ENCODE measurements at regions not wholly inside any gene's neighbourhood (a gene's known extent, or its start where the extent isn't known, plus 50 kb on each side); places are given as distances from the start of the nearest gene placed in this dataset.
"Not testable (repeated sequence)": the region's sequence is repeated elsewhere in the genome, so short reads cannot be mapped to it uniquely, and the experiment has no call there.

GRCh38 chr15:95637234-95637633, 693.3 kb upstream of the NR2F2 start:
- TF ChIP-seq CTCF (conservative IDR thresholded peaks at IDR 0.05; ENCODE audit: low read depth, low read length); EZH2 (IDR thresholded peaks at IDR 0.05; ENCODE audit: borderline replicate concordance, low read depth, low read length, poor library complexity, severe bottlenecking): not testable (repeated sequence)
